Lower leg skin (tissue), 3 donors: ENCODE measurements at regions not wholly inside any gene's neighbourhood (a gene's known extent, or its start where the extent isn't known, plus 50 kb on each side); places are given as distances from the start of the nearest gene placed in this dataset.

Experiments
- POLR2A ChIP-seq, 2 donors: fragments of 450-650 bp; IDR thresholded peaks; one replicate each; pipeline ENCODE4 v1.6.1; 2016 to 2017; ENCODE audit warnings: antibody characterized with exemption in 2 of 2, mild to moderate bottlenecking in 1 of 2, moderate library complexity in 1 of 2
- TF ChIP-seq, protein P1 (sequence below), 3 donors: fragments of 450-650 bp; IDR thresholded peaks; one replicate each; pipeline ENCODE4 v1.5.1; 2016; ENCODE audit warnings: antibody characterized with exemption in 3 of 3, mild to moderate bottlenecking in 3 of 3, moderate library complexity in 2 of 3

DNA sequence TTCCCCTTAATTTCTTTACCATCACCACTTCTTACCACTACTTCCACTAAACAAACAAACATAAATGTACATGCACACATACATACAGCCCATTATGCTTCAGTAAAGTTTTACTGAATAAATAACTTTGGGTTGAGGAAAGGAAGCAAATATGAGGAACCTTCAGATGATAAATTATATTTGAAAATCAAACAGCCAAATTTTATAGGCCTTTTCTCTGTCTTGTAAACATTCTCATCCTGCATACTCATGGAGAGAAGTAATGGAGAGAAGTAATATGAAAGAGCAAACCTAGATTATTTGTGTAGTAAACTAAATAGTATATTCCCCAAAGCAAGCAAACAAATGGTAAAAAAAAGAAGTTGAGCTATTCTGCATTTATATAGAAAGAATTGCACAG is 658.3 kb upstream of the RORB start:
- TF ChIP-seq, protein P1, sequence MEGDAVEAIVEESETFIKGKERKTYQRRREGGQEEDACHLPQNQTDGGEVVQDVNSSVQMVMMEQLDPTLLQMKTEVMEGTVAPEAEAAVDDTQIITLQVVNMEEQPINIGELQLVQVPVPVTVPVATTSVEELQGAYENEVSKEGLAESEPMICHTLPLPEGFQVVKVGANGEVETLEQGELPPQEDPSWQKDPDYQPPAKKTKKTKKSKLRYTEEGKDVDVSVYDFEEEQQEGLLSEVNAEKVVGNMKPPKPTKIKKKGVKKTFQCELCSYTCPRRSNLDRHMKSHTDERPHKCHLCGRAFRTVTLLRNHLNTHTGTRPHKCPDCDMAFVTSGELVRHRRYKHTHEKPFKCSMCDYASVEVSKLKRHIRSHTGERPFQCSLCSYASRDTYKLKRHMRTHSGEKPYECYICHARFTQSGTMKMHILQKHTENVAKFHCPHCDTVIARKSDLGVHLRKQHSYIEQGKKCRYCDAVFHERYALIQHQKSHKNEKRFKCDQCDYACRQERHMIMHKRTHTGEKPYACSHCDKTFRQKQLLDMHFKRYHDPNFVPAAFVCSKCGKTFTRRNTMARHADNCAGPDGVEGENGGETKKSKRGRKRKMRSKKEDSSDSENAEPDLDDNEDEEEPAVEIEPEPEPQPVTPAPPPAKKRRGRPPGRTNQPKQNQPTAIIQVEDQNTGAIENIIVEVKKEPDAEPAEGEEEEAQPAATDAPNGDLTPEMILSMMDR (IDR thresholded peaks at IDR 0.05), result no peak
- no peak for TF ChIP-seq POLR2A (IDR thresholded peaks at IDR 0.05)
